Activated CD4-positive, alpha-beta T cell treated with anti-CD3 and anti-CD28 coated beads, Interleukin-2, amount 50 U/mL, for 48 hours (primary cell): ENCODE measurements at regions not wholly inside any gene's neighbourhood (a gene's known extent, or its start where the extent isn't known, plus 50 kb on each side); places are given as distances from the start of the nearest gene placed in this dataset.
"Not testable (repeated sequence)": the region's sequence is repeated elsewhere in the genome, so short reads cannot be mapped to it uniquely, and the experiment has no call there.

ENCODE experiments used
- DNase-seq, 2 experiments: peaks; one replicate each; pipeline ENCODE4 v3.0.0-alpha.2; 2020

- DNase-seq = no peak
Observed at GRCh38 chr13:85597790-85598500, 201.3 kb downstream of the SLITRK6 start.

DNA sequence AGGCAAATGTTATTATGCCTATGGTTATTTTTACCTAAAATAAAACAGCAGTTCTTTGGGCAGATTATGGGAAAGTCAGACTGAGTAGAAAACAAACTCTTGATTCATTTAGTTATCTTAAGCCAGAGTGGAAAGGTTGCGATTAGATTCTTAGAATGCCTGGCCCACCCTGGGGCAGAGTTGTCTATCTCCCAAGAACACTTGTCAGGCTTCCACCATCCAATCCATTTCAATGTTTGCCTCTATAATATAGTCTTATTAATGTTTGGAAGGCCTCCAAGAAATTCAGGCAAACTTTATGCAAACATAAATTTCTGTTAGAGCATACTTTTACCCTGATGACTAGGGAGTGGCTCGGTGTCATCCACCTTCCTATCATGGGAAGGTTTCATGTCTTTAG is 207.0 kb downstream of the SLITRK6 start:
- DNase-seq = no peak

- DNase-seq = no peak
Observed at GRCh38 chr13:85590231-85590931, 208.8 kb downstream of the SLITRK6 start.

GRCh38 chr13:85589021-85589420 is 210.2 kb downstream of the SLITRK6 start:
- no peak for DNase-seq

DNA sequence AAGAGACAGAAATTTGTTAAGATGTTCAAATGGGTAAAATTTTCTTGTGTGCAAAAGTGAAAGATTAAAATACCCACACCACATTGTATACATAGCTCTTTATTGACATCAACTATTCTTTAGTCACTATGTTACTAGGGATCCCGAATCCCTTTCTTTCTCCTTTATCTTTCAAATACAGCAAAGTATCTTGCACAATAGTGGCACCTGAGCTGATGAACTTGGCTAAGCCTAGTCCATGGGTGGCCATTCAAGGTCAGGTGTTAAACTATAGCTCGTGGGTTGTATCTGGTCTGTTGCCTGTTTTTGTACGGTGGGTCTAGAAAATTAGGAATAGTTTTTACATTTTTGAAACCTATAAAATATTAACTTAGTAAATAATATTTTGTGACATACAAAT is 210.9 kb downstream of the SLITRK6 start:
- no peak for DNase-seq

- no peak for DNase-seq
Observed at GRCh38 chr13:85586856-85587255, 212.4 kb downstream of the SLITRK6 start.

DNA sequence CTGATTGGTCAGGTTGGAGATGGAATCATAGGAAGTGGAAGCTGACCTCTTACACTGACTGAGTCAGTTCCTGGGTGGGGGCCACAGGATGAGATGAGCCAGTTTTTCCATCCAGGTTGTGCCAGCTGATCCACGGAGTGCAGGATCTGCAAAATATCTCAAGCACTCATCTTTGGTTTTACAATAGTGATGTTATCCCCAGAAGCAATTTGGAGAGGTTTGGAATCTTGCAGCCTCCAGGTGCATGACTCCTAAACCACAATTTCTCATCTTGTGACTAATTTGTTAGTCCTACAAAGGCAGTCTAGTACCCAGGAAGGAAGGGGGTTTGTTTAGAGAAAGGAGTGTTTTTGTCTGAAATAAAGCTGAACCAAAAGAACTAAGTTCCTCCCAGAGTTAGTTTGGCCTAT is 212.8 kb downstream of the SLITRK6 start:
- no peak for DNase-seq

DNA sequence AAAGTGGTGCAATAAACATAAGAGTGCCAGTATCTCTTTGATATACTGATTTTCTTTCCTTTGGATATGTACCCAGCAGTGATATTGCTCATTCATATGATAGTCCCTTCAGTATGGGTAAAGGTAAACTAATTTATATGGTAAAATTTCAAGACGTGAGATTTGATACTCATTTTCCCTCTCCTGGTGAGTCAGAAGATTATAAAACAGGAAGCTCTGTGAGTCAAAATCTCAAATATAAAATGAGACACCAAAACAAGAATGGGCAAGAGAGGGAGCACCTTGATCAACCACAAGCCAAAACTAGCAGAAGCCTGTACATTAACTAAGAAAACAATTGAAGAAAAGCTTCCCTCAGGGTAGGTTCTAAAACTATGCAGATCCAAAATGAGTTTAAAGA is 216.3 kb downstream of the SLITRK6 start:
- DNase-seq = no peak

DNA sequence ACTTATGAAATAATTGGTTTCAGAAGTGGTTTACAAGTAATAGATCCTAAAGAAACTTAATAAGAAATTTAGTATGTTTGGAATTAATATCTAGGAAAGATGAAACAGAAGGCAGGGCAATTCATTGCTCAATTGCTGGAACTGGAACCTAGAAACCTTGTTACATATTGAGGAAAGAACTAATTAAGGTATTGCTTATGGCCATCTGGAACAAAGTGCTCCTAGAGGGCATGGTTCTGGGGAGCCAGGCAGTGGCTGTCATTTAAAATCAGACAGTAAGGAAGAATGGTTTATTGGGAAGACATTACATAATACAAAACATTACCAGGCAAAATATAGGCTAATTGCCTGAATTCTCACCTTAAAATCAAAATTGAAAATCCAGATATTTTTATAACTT is 224.1 kb downstream of the SLITRK6 start:
- DNase-seq = no peak

DNA sequence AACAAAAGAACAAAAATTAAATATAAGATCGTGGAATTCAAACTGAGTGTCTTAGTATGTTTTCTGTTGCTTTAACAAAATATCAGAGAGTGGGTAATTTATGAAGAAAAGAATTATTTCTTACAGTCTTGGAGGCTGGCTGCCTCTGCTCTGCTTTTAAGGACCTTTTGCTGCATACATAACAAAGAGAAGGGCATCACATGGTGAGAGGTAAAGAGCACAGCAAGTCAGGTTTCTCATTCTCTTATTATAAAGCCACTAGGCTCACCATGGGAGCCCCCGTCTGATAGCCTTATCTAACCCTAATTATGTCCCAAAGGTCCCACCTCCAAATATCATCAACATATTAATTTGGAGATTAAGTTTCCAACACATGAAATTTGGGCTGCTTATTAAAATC is 231.3 kb downstream of the SLITRK6 start:
- DNase-seq = no peak

DNA sequence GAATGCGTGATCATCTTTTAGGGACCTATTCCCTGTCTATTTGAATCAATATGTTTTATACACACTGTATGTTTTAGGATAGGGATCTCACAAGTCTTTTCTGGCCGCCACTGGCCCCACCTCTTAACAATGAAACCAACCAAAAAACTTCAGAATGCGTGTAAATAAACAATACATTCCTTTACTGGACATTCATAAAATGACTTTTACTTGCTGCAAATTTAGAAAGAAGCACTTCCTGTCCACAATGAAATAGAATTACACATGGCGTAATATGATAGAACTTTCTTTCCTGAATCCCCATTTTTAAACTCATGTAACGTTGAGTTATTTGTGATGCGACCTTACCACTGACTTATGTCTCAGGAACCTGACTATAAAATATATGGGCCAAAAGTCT is 233.6 kb downstream of the SLITRK6 start:
- DNase-seq = no peak

DNA sequence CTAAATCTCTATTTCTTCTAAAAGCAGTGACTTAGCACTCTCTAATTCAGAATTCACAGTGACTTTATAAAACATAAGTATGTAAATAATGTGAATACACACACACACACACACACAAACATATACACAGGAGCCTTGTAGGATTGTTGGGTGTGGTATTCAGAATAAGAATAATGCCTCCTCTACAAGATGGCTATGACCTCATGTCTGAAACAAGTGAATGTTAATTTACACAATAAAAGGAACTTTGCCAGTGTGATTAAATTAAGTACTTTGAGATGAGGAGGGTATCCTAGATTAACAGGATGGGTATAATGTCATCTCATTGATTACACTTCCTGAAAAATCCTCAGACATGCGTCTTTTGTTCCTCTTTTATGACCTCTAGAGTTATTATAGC is 234.6 kb downstream of the SLITRK6 start:
- DNase-seq = no peak

- DNase-seq = no peak
Observed at GRCh38 chr13:85562282-85562681, 236.9 kb downstream of the SLITRK6 start.

- DNase-seq = no peak
Observed at GRCh38 chr13:85557691-85558467, 241.3 kb downstream of the SLITRK6 start.

DNA sequence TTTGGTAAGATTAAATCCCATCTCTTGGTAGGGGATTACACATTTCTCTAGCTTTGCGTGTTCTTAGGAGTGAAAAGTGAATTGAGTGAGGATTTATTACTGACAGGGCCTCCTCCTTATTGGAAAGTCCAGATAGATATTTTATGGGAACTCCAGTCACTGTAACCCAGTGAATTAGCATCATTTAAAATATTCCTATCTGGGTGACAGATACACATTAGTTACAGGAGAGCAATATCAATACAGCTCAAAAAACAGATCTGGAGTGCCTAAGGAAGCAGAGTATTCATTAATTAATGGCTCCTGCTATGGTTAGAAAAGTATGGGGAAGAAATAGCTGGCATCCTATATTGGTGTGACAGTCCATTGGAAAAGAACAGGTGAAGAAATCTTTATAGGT is 248.2 kb downstream of the SLITRK6 start:
- no peak for DNase-seq

- no peak for DNase-seq
Observed at GRCh38 chr13:85549819-85550218, 249.4 kb downstream of the SLITRK6 start.

DNA sequence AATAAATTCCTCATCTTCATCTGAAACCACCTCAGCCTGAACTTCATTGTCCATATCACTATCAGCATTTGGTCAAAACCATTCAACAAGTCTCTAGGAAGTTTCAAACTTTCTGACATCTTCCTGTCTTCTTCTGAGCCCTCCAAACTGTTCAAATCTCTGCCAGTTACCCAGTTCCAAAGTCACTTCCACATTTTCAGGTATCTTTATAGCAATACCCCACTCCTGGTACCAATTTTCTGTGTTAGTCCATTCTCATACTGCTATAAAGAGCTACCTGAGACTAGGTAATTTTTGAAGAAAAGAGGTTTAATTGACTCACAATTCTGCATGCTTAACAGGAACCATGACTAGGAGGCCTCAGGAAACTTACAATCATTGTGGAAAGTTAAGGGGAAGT is 250.4 kb downstream of the SLITRK6 start:
- not testable (repeated sequence) for DNase-seq

DNA sequence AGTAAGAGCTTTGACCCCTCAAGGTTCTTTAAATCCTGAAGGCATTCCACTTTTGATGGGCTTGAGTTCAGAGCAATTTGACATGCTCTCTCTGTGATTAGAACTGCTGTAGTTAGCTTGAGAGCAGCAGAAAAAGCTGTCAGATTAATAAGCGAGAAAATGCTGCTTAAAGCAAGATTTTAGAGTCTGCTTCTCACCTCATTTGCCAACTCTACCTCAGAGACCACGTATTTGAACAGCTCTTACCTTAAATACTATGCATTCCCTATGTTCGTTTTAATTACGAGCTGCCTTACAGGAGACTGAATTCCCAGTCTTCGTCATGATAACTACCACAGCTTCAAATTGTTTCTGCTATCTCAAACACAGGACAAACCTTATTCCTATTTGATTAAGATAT is 253.4 kb downstream of the SLITRK6 start:
- no peak for DNase-seq

- DNase-seq = no peak
Observed at GRCh38 chr13:85544756-85545155, 254.5 kb downstream of the SLITRK6 start.

DNA sequence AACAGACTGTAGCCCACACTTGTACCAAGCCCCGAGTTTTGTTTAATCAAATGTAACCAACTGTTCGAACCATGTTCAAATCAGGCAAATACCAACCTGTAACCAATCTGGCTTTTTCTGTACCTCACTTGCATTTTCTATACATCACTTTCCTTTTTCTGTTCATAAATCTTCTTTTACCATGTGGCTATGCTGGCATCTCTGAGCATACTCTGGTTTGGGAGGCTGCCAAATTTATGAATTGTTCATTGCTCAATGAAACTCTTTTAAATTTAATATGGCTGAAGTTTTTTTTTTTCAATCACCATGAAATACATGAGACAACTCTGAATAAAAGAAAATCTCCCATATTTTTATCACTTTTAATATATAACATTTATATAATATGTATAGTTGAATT is 256.1 kb downstream of the SLITRK6 start:
- no peak for DNase-seq

DNA sequence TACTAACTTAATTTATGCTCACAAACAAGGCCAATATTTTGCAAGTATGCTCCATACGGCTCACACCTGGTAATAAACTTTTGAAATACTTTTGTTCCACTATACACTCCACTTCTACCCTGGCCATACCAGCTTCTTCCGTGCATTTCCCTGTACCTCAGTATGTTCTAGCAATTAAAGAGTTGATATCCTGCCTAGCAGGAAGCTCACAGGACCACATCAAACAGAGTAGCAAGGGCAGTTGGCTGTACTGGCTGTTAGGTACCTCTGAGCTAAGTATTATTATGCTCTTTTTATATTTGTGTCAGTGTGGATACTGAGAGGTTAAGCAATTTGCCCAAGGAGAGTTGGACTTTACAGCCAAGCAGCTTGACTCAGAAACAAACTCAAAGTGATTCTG is 257.7 kb downstream of the SLITRK6 start:
- DNase-seq = no peak

GRCh38 chr13:85538957-85539356 is 260.3 kb downstream of the SLITRK6 start:
- no peak for DNase-seq

GRCh38 chr13:85537601-85538000 is 261.6 kb downstream of the SLITRK6 start:
- no peak for DNase-seq

DNA sequence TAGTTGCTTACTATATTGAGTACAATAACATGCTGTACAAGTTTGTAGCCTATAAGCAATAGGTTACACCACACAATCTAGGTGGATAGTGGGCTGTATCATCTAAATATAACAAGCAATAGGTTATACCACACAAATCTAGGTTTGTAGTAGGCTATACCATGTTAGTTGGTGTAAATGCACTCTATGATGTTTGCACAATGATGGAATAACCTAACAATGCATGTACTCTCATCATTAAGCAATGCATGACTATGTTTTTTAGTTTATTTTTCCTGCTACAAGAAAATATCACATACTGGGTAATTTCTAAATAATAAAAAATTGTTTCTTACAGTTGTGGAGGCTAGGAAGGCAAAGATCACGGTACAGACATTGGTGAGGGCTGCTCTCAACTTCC is 262.5 kb downstream of the SLITRK6 start:
- DNase-seq = no peak
